ENCODE measurements at regions not wholly inside any gene's neighbourhood (a gene's known extent, or its start where the extent isn't known, plus 50 kb on each side); places are given as distances from the start of the nearest gene placed in this dataset.
"Not testable (repeated sequence)": the region's sequence is repeated elsewhere in the genome, so short reads cannot be mapped to it uniquely, and the experiment has no call there.

- H3K4me3 ChIP-seq: no peak overlapping the region
- H3K27ac ChIP-seq: no peak overlapping the region
- H3K4me1 ChIP-seq (replicated peaks): no peaks in the 10 kb centered on the region
- H3K36me3 ChIP-seq: no peaks in the 10 kb centered on the region
- H3K9me3 ChIP-seq: no peaks in the 10 kb centered on the region
- H3K27me3 ChIP-seq (replicated peaks; ENCODE audit: insufficient read depth): no peaks in the 10 kb centered on the region
- DNase-seq (ENCODE audit: low spot score): no peak
- TF ChIP-seq POLR2AphosphoS5 (IDR thresholded peaks at IDR 0.05) (no peak), POLR2A (IDR thresholded peaks at IDR 0.05) (no peak), CTCF (IDR thresholded peaks at IDR 0.05) (no peak)
- intact Hi-C loops (cut with DNase I): no loop called here
- WGBS: 54% methylated on average over 1 of the region's 1 CpG
Observed at GRCh38 chr5:104327801-104328200, 765.2 kb upstream of the NUDT12 start.

- no peak overlapping the region for H3K27ac ChIP-seq
- H3K27me3 ChIP-seq (replicated peaks; ENCODE audit: insufficient read depth): no peaks in the 10 kb centered on the region
- no peaks in the 10 kb centered on the region for H3K4me1 ChIP-seq (replicated peaks)
- TF ChIP-seq POLR2A (IDR thresholded peaks at IDR 0.05): no peak
- no peak for TF ChIP-seq CTCF (IDR thresholded peaks at IDR 0.05)
- TF ChIP-seq POLR2AphosphoS5 (IDR thresholded peaks at IDR 0.05): no peak
- no peaks in the 10 kb centered on the region for H3K9me3 ChIP-seq
- no peak for DNase-seq (ENCODE audit: low spot score)
- H3K4me3 ChIP-seq: no peak overlapping the region
- no peaks in the 10 kb centered on the region for H3K36me3 ChIP-seq
- intact Hi-C loops (cut with DNase I): no loop called here
Observed at GRCh38 chr5:104326966-104327365, 764.4 kb upstream of the NUDT12 start.

- Histone ChIP-seq H3K4me3 (no peak overlapping the region), H3K4me1 (replicated peaks) (no peaks in the 10 kb centered on the region), H3K27me3 (replicated peaks; ENCODE audit: insufficient read depth) (no peaks in the 10 kb centered on the region), H3K9me3 (no peaks in the 10 kb centered on the region), H3K36me3 (no peaks in the 10 kb centered on the region), H3K27ac (no peak overlapping the region)
- DNase-seq (ENCODE audit: low spot score): no peak
- 95% methylated on average over 2 of the region's 2 CpGs for WGBS
- intact Hi-C loops (cut with DNase I): no loop called here
- TF ChIP-seq POLR2AphosphoS5 (IDR thresholded peaks at IDR 0.05) (no peak), CTCF (IDR thresholded peaks at IDR 0.05) (no peak), POLR2A (IDR thresholded peaks at IDR 0.05) (no peak)
Observed at GRCh38 chr5:104325356-104325755, 762.8 kb upstream of the NUDT12 start.

- H3K4me3 ChIP-seq; intact Hi-C loops (cut with DNase I); DNase-seq (ENCODE audit: low spot score); H3K4me1 ChIP-seq (replicated peaks); H3K27me3 ChIP-seq (replicated peaks; ENCODE audit: insufficient read depth); H3K9me3 ChIP-seq; H3K27ac ChIP-seq; H3K36me3 ChIP-seq: not testable (repeated sequence)
Observed at GRCh38 chr5:104316676-104317075, 754.1 kb upstream of the NUDT12 start.

GRCh38 chr5:104312481-104312880 is 749.9 kb upstream of the NUDT12 start:
- Histone ChIP-seq H3K4me3 (no peak overlapping the region), H3K4me1 (replicated peaks) (no peaks in the 10 kb centered on the region), H3K27ac (no peak overlapping the region), H3K27me3 (replicated peaks; ENCODE audit: insufficient read depth) (no peaks in the 10 kb centered on the region), H3K9me3 (no peaks in the 10 kb centered on the region), H3K36me3 (no peaks in the 10 kb centered on the region)
- 16% methylated on average over 1 of the region's 1 CpG for WGBS
- TF ChIP-seq CTCF (IDR thresholded peaks at IDR 0.05): no peak
- TF ChIP-seq POLR2AphosphoS5 (IDR thresholded peaks at IDR 0.05): no peak
- TF ChIP-seq POLR2A (IDR thresholded peaks at IDR 0.05): no peak
- DNase-seq (ENCODE audit: low spot score): no peak
- intact Hi-C loops (cut with DNase I): no loop called here
